ENCODE measurements at regions not wholly inside any gene's neighbourhood (a gene's known extent, or its start where the extent isn't known, plus 50 kb on each side); places are given as distances from the start of the nearest gene placed in this dataset.

DNA sequence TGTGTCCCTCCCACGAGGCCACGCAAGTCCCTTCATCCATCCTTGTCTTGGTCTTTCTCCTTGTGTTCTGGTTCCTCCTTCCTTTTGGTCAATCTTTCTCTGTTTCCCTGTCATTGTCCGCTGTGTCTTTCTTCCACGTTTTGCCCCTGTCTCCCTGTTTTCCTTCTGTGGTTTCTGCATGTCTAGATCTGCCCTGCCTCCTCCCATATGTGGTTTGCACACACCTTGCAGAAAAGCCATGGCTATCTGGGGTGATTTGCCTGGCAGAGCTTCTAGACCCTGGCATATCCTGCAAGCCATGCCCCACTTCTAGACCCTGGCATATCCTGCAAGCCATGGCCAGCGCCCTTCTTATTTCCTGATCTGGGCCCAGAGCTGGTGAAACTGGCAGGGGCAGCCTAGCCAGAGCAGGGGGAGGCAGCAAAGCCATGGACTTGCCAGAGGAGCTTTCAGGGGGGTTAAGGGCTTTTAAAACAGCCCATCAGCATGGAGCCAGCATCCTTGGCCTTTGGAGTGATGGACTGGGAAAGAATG is 131.6 kb upstream of the NECTIN1 start:
- Histone ChIP-seq H3K27ac (ENCODE audit: insufficient read length, low read depth, low read length) (no peak overlapping the region), H3K56ac (ENCODE audit: insufficient read length, low read depth, low read length) (no peak overlapping the region)

More for the DNA sequence above, 131.6 kb upstream of the NECTIN1 start:
- Histone ChIP-seq H3T11ph (ENCODE audit: low read length) (no peak overlapping the region), H4K5ac (ENCODE audit: insufficient read length, low read depth, low read length) (no peak overlapping the region), H2AFZ (ENCODE audit: low read length) (no peak overlapping the region), H4K8ac (replicated peaks; ENCODE audit: insufficient read length, low read depth, low read length) (no peak overlapping the region), H3K4me2 (ENCODE audit: insufficient read depth, insufficient read length, low read length) (no peak overlapping the region), H2BK5ac (ENCODE audit: insufficient read length, low read length) (no peak overlapping the region), H4K91ac (ENCODE audit: insufficient read length, low read depth, low read length) (no peak overlapping the region), H3K18ac (ENCODE audit: insufficient read length, low read depth, low read length) (no peak overlapping the region), H2BK15ac (ENCODE audit: low read depth, low read length) (no peak overlapping the region), H3K27me3 (ENCODE audit: insufficient read depth, low read length) (no peaks in the 10 kb centered on the region; the same call in 1 of the 2 replicates), H3K23ac (ENCODE audit: insufficient read length, low read depth, low read length) (no peak overlapping the region), H3K4me1 (ENCODE audit: insufficient read depth, low read length) (no peaks in the 10 kb centered on the region), H3K9me3 (ENCODE audit: control insufficient read depth, low read depth, low read length) (no peaks in the 10 kb centered on the region), H2BK12ac (ENCODE audit: insufficient read length, low read depth, low read length) (no peak overlapping the region), H3K14ac (ENCODE audit: insufficient read depth, low read length) (no peak overlapping the region; the same call in 1 of the 2 replicates), H3K9ac (ENCODE audit: extremely low read depth, insufficient read length, low read length) (no peak overlapping the region), H3K79me1 (ENCODE audit: insufficient read depth, low read depth, low read length, poor library complexity, severe bottlenecking) (no peaks in the 10 kb centered on the region), H3K23me2 (ENCODE audit: insufficient read length, low read depth, low read length, poor library complexity, severe bottlenecking) (no peaks in the 10 kb centered on the region), H2AK5ac (ENCODE audit: insufficient read length, low read length) (no peak overlapping the region), H4K20me1 (ENCODE audit: control insufficient read depth, insufficient read depth, insufficient read length) (no peaks in the 10 kb centered on the region), H2BK120ac (ENCODE audit: low read depth, low read length, poor library complexity, severe bottlenecking) (no peak overlapping the region), H3K4ac (ENCODE audit: low read depth, low read length) (no peak overlapping the region), H3K79me2 (ENCODE audit: insufficient read depth, low read length) (no peaks in the 10 kb centered on the region), H2BK20ac (ENCODE audit: low read depth, low read length, poor library complexity, severe bottlenecking) (no peak overlapping the region)
- Mint-ChIP-seq H3K27me3 (ENCODE audit: low read depth) (peaks cover 51% of the 10 kb centered on the region), H3K4me1 (peaks cover 13% of the 10 kb centered on the region in 2 experiments), H3K9me3 (peaks cover 4 to 6% of the 10 kb centered on the region in 2 experiments; a peak in 4 of 5 replicates), H3K27ac (no peak overlapping the region; a peak in 1 of 7 replicates), H3K36me3 (ENCODE audit: insufficient read depth in 1 of 3, low read depth in 3 of 3) (peaks cover 4 to 6% (median 5%) of the 10 kb centered on the region in 3 experiments; a peak in 4 of 7 replicates), H3K4me3 (no peak overlapping the region)
- WGBS (ENCODE audit: extremely low coverage, insufficient read length, low lambda C conversion rate) = no CpG with 5 or more reads among the region's 5 CpGs
- TF ChIP-seq CTCF (conservative IDR thresholded peaks at IDR 0.05) = no peak
- no peak for DNase-seq
